DND-41 (cell line): ENCODE measurements at regions not wholly inside any gene's neighbourhood (a gene's known extent, or its start where the extent isn't known, plus 50 kb on each side); places are given as distances from the start of the nearest gene placed in this dataset.

Experiments
- EZH2 ChIP-seq: IDR thresholded peaks from 3 replicates; pipeline ENCODE4 v1.6.1; 2012; ENCODE audit warnings: borderline replicate concordance, low read depth, mild to moderate bottlenecking, moderate library complexity, low read length, inconsistent platforms; ENCODE audit not compliant: severe bottlenecking
- TF ChIP-seq, protein P1 (sequence below): IDR thresholded peaks from 2 replicates; pipeline ENCODE4 v1.5.1; 2012; ENCODE audit warnings: borderline replicate concordance, low read length, moderate library complexity, mild to moderate bottlenecking; ENCODE audit not compliant: poor library complexity, severe bottlenecking; ENCODE audit errors: extremely low read depth

DNA sequence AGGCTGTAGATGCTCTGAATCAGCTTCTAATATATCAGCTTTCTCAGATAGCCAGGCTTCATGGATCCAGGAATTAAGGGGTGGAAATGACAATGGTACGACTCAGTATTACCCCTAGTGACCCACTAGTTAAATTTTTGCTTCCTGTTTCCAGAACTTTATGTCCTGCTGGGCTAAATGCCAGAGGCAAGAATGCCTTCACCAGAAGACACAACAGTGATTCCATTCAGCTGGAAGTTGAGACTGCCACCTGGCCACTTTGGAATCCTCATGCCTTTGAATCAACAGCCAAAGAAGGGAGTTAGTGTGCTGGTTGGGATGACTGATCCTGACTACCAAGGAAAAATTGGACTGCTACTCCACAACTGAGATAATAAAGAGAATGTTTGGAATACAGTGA is 239.1 kb downstream of the ASXL3 start:
- TF ChIP-seq, protein P1, sequence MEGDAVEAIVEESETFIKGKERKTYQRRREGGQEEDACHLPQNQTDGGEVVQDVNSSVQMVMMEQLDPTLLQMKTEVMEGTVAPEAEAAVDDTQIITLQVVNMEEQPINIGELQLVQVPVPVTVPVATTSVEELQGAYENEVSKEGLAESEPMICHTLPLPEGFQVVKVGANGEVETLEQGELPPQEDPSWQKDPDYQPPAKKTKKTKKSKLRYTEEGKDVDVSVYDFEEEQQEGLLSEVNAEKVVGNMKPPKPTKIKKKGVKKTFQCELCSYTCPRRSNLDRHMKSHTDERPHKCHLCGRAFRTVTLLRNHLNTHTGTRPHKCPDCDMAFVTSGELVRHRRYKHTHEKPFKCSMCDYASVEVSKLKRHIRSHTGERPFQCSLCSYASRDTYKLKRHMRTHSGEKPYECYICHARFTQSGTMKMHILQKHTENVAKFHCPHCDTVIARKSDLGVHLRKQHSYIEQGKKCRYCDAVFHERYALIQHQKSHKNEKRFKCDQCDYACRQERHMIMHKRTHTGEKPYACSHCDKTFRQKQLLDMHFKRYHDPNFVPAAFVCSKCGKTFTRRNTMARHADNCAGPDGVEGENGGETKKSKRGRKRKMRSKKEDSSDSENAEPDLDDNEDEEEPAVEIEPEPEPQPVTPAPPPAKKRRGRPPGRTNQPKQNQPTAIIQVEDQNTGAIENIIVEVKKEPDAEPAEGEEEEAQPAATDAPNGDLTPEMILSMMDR: no peak
- TF ChIP-seq EZH2: no peak
